Spleen (tissue), 7 donors: ENCODE measurements at regions not wholly inside any gene's neighbourhood (a gene's known extent, or its start where the extent isn't known, plus 50 kb on each side); places are given as distances from the start of the nearest gene placed in this dataset.

Experiments used
- POLR2A ChIP-seq, 3 donors: fragments of 450-650 bp; IDR thresholded peaks; one replicate each; pipeline ENCODE4 v1.5.1; 2017; ENCODE audit warnings: antibody characterized with exemption in 3 of 3, mild to moderate bottlenecking in 1 of 3
- TF ChIP-seq, protein P1 (sequence below), 11 experiments: fragments of 200-600 bp in 7 of 11; fragments of 450-650 bp in 4 of 11; sonication (generic) in 4 of 11; IDR thresholded peaks in 8 of 11; conservative IDR thresholded peaks in 3 of 11; 1 replicate in 7 of 11; 2 replicates in 4 of 11; pipeline versions ENCODE4 v1.4.0 to v1.8.0; 2016 to 2021; ENCODE audit warnings: antibody characterized with exemption in 11 of 11, inconsistent platforms in 4 of 11, mild to moderate bottlenecking in 1 of 11
- donor health status: DM: no; HTN: no; CAD: no; lungs with moderate emphysema.
- donor health status: DM: no; HTN: no; CAD: no.
- donor health status: DM: no; HTN: no; CAD: no.

DNA sequence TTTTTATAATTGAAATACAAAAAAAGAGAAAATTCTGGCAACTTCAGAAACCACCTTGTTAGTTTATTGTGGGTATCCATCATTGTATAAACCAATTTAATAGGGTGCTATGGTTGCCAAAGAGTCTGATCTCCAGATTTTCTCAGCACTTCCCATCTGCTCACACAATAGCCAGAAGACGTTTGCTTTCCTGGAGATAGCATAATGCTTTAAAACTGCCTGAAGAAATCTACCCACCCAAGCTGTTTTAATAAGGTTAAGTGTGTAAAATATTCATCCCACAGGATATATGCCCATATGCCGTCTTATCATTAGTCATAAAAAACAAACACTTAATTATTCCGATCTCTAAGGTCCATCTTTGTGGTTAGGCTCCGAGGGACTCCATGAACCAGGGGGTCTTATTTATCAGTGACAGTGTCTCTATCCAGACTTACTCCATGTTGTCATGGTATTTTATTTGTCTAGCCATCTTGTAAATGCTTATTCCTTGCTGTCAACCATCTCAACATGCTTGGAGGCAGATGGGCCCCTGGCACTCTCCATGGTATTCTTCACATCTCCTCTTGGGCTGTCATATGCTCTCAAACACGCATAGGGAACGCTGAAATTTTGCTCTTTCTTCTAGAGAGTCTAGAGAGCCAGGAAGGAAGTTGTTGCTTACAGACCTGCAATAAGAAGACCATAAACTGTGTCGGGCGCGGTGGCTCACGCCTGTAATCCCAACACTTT lies 58.5 kb downstream of the MAP10 start:
- TF ChIP-seq, protein P1, sequence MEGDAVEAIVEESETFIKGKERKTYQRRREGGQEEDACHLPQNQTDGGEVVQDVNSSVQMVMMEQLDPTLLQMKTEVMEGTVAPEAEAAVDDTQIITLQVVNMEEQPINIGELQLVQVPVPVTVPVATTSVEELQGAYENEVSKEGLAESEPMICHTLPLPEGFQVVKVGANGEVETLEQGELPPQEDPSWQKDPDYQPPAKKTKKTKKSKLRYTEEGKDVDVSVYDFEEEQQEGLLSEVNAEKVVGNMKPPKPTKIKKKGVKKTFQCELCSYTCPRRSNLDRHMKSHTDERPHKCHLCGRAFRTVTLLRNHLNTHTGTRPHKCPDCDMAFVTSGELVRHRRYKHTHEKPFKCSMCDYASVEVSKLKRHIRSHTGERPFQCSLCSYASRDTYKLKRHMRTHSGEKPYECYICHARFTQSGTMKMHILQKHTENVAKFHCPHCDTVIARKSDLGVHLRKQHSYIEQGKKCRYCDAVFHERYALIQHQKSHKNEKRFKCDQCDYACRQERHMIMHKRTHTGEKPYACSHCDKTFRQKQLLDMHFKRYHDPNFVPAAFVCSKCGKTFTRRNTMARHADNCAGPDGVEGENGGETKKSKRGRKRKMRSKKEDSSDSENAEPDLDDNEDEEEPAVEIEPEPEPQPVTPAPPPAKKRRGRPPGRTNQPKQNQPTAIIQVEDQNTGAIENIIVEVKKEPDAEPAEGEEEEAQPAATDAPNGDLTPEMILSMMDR (IDR thresholded peaks at IDR 0.05 in 8 of 11, conservative IDR thresholded peaks at IDR 0.05 in 3 of 11) = no peak
- no peak for TF ChIP-seq POLR2A (IDR thresholded peaks at IDR 0.05)
